HEK293T (cell line): ENCODE measurements at regions not wholly inside any gene's neighbourhood (a gene's known extent, or its start where the extent isn't known, plus 50 kb on each side); places are given as distances from the start of the nearest gene placed in this dataset.

Source experiments
- ARNT ChIP-seq: fragments of 450-650 bp; IDR thresholded peaks from 2 replicates; pipeline ENCODE4 v1.6.1; 2017; ENCODE audit warnings: mild to moderate bottlenecking
- ELF4 ChIP-seq: fragments of 450-650 bp; IDR thresholded peaks from 2 replicates; pipeline ENCODE4 v1.6.1; 2017; ENCODE audit warnings: antibody characterized with exemption
- FOXA1 ChIP-seq: fragments of 450-650 bp; IDR thresholded peaks from 2 replicates; pipeline ENCODE4 v1.6.1; 2016; ENCODE audit warnings: mild to moderate bottlenecking
- FOXM1 ChIP-seq: fragments of 450-650 bp; IDR thresholded peaks from 2 replicates; pipeline ENCODE4 v1.6.1; 2017; ENCODE audit warnings: mild to moderate bottlenecking, borderline replicate concordance
- LEF1 ChIP-seq: fragments of 450-650 bp; IDR thresholded peaks from 2 replicates; pipeline ENCODE4 v1.6.1; 2017; ENCODE audit warnings: mild to moderate bottlenecking, borderline replicate concordance
- NFRKB ChIP-seq: fragments of 450-650 bp; IDR thresholded peaks from 2 replicates; pipeline ENCODE4 v1.6.1; 2016; ENCODE audit warnings: mild to moderate bottlenecking, moderate library complexity
- SP1 ChIP-seq: fragments of 450-650 bp; IDR thresholded peaks from 2 replicates; pipeline ENCODE4 v1.6.1; 2017
- SUZ12 ChIP-seq: fragments of 450-650 bp; IDR thresholded peaks from 2 replicates; pipeline ENCODE4 v1.6.1; 2016; ENCODE audit warnings: mild to moderate bottlenecking
- ZNF384 ChIP-seq: fragments of 450-650 bp; IDR thresholded peaks from 2 replicates; pipeline ENCODE4 v1.6.1; 2016

DNA sequence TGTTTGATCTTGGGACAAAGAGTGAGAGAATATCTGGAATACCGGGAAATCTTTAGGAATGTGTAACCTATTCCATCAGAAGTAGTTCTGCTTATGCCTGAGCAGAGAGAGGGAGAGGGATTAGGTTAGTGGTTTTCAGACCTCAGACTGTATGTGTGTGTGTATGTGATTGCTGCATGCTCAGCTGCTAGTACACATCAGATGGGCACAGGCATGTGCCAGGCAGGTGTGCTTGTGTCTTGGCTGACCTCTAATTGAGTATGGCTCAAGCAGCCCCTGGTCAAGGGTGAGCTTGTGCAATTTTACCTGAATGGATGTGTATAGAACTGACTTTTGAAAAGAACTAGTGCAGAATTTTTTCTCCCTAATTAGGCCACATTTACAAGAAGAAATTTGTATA, 91.2 kb downstream of the INSIG2 start:
- no peak for TF ChIP-seq SP1
- TF ChIP-seq FOXM1, result no peak
- no peak for TF ChIP-seq ZNF384
- TF ChIP-seq FOXA1, result no peak
- TF ChIP-seq SUZ12, result no peak
- no peak for TF ChIP-seq NFRKB
- TF ChIP-seq ELF4, result no peak
- TF ChIP-seq LEF1, result no peak
- TF ChIP-seq ARNT, result no peak
